Fibroblast of lung (primary cell): ENCODE measurements at regions not wholly inside any gene's neighbourhood (a gene's known extent, or its start where the extent isn't known, plus 50 kb on each side); places are given as distances from the start of the nearest gene placed in this dataset.

Experiments used
- EZH2 ChIP-seq: IDR thresholded peaks from 2 replicates; pipeline ENCODE4 v1.5.1; 2012; ENCODE audit warnings: low read length, control low read depth, mild to moderate bottlenecking; ENCODE audit errors: missing control alignments
- TF ChIP-seq, protein P1 (sequence below), 2 donors: IDR thresholded peaks in 1 of 2; conservative IDR thresholded peaks in 1 of 2; 1 replicate in 1 of 2; 2 replicates in 1 of 2; pipeline ENCODE4 v1.5.1; 2011 to 2012; ENCODE audit warnings: low read length in 2 of 2, control low read depth in 1 of 2, inconsistent platforms in 1 of 2, low read depth in 1 of 2, mild to moderate bottlenecking in 1 of 2

- TF ChIP-seq, protein P1, sequence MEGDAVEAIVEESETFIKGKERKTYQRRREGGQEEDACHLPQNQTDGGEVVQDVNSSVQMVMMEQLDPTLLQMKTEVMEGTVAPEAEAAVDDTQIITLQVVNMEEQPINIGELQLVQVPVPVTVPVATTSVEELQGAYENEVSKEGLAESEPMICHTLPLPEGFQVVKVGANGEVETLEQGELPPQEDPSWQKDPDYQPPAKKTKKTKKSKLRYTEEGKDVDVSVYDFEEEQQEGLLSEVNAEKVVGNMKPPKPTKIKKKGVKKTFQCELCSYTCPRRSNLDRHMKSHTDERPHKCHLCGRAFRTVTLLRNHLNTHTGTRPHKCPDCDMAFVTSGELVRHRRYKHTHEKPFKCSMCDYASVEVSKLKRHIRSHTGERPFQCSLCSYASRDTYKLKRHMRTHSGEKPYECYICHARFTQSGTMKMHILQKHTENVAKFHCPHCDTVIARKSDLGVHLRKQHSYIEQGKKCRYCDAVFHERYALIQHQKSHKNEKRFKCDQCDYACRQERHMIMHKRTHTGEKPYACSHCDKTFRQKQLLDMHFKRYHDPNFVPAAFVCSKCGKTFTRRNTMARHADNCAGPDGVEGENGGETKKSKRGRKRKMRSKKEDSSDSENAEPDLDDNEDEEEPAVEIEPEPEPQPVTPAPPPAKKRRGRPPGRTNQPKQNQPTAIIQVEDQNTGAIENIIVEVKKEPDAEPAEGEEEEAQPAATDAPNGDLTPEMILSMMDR (conservative IDR thresholded peaks at IDR 0.05 in 1 of 2, IDR thresholded peaks at IDR 0.05 in 1 of 2; ENCODE audit: low read depth in 1 of 2, low read length in 2 of 2) = no peak
- TF ChIP-seq EZH2 = no peak
Measured at GRCh38 chr10:111801841-111802240, 381.7 kb downstream of the GPAM start.
